RWPE1 (cell line): ENCODE measurements at regions not wholly inside any gene's neighbourhood (a gene's known extent, or its start where the extent isn't known, plus 50 kb on each side); places are given as distances from the start of the nearest gene placed in this dataset.

Experiments
- CTCF ChIA-PET: fragments of 350-600 bp; sonication (Branson Sonifier 250); formaldehyde crosslinking; extraction: SDS; loops from one replicate; lab custom pipeline; 2021; lab: Yijun Ruan, JAX
- POLR2A ChIA-PET: fragments of 400-600 bp; formaldehyde crosslinking; extraction: SDS; loops from one replicate; lab custom pipeline; 2020; ENCODE audit warnings: antibody characterized with exemption; ENCODE audit not compliant: low non-redundant PET; lab: Yijun Ruan, JAX
- DNase-seq: peaks from one replicate; pipeline ENCODE4 v3.0.0; 2012; ENCODE audit warnings: low spot score
- H3K27ac ChIP-seq: fragments of 450-650 bp; 2 replicates; pipeline ENCODE4 v1.5.1; 2017
- CTCF ChIP-seq: fragments of 450-650 bp; conservative IDR thresholded peaks from 2 replicates; pipeline ENCODE4 v1.5.1; 2017; ENCODE audit warnings: low read depth, mild to moderate bottlenecking

GRCh38 chr13:104253063-104253680 lies 1187.0 kb upstream of the SLC10A2 start:
- DNase-seq: no peak
- ChIA-PET CTCF (no interaction called here), POLR2A (no interaction called here)
- TF ChIP-seq CTCF: no peak
- no peak overlapping the region for H3K27ac ChIP-seq

- POLR2A ChIA-PET: no interaction called here
- no peak for TF ChIP-seq CTCF
- no peak overlapping the region for H3K27ac ChIP-seq
- no peak for DNase-seq
- CTCF ChIA-PET: no interaction called here
Observed at GRCh38 chr13:104251931-104252330, 1185.7 kb upstream of the SLC10A2 start.

- ChIA-PET POLR2A (no interaction called here), CTCF (interaction anchor here (0.7 kb wide), 1 partner anchor 57 kb away, joined by 4 read pairs; no protein-coding TSS in a partner anchor)
- TF ChIP-seq CTCF: no peak
- no peak for DNase-seq
- no peak overlapping the region for H3K27ac ChIP-seq
Observed at GRCh38 chr13:104246955-104247354, 1180.7 kb upstream of the SLC10A2 start.

- ChIA-PET POLR2A (no interaction called here), CTCF (no interaction called here)
- no peak for TF ChIP-seq CTCF
- H3K27ac ChIP-seq: no peak overlapping the region
- no peak for DNase-seq
Observed at GRCh38 chr13:104206450-104207044, 1140.3 kb upstream of the SLC10A2 start.

- POLR2A ChIA-PET: no interaction called here
- no peak for TF ChIP-seq CTCF
- CTCF ChIA-PET: interaction anchor here (0.7 kb wide), 1 partner anchor 303 kb away, joined by 5 read pairs; no protein-coding TSS in a partner anchor
- H3K27ac ChIP-seq: no peak overlapping the region
- DNase-seq: no peak
Observed at GRCh38 chr13:104204177-104204576, 1138.0 kb upstream of the SLC10A2 start.

GRCh38 chr13:104198801-104199200 lies 1132.6 kb upstream of the SLC10A2 start:
- no peak for TF ChIP-seq CTCF
- H3K27ac ChIP-seq: no peak overlapping the region
- no peak for DNase-seq
- ChIA-PET POLR2A (no interaction called here), CTCF (no interaction called here)
